HG03571 (cell line): ENCODE measurements at regions not wholly inside any gene's neighbourhood (a gene's known extent, or its start where the extent isn't known, plus 50 kb on each side); places are given as distances from the start of the nearest gene placed in this dataset.

Experiments used
- ATAC-seq: cut with Tn5 transposase; IDR thresholded peaks from one replicate; pipeline ENCODE4 v1.9.1; 2021; ENCODE audit not compliant: unreplicated experiment

- ATAC-seq: no peak
Measured at GRCh38 chr6:14706378-14706929, 539.4 kb upstream of the JARID2 start.

- ATAC-seq: no peak
Measured at GRCh38 chr6:14707276-14707675, 538.6 kb upstream of the JARID2 start.

DNA sequence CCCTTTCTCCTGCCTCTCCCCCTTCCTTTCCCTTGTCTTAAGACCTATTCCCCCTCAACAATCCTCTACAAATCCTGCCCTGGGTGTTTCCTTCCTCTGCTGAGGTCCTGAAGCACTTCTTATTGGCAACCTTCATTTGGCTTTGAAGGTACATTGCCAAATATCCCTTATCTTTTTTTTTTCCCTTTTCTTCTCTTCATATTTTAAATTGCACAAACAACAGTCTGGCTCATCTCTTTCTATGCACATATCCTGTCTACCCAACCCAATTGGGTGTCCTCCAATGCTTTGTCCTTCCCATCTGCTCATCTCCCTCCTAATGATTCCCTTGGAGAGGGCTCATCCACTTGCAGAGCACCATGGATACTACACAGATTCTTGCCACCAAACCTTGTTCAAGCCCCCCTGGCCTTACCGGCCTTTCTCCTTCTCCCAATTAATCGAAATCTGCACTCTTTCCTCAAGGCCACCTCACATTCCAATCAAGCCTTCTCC lies 537.9 kb upstream of the JARID2 start:
- no peak for ATAC-seq

DNA sequence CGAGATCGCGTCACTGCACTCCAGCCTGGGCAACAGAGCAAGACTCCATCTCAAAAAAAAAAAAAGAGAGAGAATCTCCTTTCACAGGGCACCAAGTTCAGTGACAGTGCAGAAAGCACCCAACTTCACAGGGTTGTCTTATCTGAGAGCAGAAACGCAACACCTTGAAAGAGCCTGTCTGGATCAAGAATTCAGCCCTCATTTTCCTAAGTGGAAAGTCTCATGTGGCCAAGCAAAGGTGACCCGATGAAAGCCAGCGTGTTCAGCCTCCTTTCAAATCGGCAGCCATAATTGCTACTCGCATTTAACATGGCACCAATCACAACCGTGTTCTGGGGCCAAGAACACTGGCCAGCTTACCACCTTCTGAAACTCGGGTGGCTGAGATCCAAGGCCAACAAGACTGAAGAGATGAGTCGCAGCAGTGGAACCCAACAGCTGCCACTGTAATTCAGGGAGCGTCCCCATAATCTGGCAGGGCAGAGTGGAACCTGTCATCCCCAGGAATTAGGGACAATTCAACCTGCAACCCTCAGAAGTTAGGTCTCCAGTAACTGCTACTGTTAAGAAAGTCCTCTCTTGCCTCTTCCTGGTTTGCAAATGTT lies 536.7 kb upstream of the JARID2 start:
- no peak for ATAC-seq

- ATAC-seq: no peak
Measured at GRCh38 chr6:14709900-14710299, 536.0 kb upstream of the JARID2 start.

GRCh38 chr6:14710421-14710820 lies 535.4 kb upstream of the JARID2 start:
- no peak for ATAC-seq

GRCh38 chr6:14711056-14711703 lies 534.7 kb upstream of the JARID2 start:
- ATAC-seq: peak; percentile 68

- ATAC-seq: no peak
Measured at GRCh38 chr6:14711704-14712379, 534.0 kb upstream of the JARID2 start.

DNA sequence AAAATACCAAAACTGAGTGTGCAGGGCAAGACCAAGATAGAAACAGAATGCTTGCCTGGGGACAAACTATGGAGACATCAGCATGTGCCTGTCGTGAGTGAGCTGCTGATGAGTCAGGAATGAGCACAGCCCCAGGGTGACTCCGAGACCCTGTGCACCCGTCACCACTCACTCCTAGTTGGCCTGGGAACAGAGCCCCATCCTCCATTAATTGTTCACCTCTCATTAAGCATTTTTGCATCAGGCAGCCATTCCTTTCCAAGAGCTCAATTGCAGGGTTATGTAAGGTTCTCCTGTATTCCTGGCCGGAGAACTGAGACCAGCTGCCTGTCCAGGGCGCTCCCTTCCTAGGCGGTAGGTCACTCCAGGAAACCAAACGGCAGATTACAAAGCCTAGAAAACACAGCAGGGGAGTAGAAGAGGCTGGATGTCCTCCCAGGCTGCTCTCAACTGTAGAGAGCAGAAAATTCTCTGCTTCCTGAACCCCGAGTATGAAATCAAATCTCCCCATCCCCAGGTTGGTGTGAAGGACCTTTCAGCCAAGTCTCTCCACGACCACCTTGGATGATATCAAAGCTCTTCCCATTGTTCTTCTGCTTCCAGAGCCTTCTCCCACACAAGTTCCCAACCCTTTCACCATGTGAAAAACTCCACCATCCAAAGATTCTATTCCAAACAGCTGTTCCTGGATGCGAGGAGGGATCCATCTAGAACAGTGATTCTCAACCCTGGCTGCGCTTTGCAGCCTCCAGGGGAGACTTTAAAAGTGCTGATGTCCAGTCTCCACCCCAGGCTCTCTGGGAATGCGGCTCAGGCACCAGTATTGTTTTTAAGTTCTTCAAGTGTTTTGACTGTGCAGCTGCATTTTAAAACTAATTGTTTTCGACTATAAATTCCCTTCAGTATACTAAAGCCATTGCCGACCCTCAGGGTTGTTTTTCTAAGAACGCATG lies 532.6 kb upstream of the JARID2 start:
- ATAC-seq: no peak

DNA sequence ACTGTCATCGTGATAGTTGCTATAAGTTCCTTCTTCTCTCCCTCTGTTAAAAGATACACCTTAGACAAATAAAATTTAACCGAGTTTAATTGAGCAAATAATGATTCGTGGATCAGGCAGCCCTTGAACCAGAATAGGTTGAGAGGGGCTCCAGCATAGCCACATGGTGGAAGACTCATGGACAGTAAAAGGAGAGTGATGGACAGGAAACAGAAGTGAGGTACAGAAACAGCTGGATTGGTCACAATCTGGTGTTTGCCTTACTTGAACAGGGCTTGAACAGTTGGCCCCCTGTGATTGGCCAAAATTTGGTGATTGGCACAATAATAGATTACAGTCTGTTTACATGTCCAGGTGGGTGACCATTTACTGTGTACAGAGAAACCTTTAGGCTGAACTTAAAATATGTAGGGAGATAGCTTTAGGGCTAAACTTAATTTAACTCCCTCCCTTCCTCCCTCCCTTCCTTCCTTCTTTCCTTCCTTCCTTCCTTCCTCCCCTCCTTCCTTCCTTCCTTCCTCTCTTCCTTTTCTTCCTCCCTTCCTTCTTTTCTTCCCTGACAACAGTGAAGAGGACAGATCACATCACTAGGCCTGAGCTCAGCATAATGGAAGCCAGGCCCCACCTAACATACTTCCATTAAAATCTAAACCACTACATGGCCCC lies 531.8 kb upstream of the JARID2 start:
- ATAC-seq: no peak

DNA sequence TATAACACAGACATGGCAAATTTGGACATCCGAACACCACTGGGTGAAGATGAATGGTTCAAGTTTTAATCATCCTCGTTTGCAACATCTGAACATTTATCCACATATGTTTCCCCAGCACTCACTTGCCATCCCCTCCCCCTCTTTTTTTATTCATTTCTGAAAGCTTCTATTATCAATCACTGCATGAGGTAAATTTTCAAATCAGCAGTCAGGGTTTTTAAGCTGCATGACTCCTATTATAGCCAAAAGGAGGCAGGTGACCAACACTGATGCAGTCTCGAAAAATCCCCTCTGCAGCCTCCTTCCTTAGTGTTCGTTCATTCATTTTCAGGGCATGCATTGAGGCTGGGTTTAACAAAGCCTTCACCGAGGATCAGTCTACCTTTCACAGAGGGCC lies 530.8 kb upstream of the JARID2 start:
- ATAC-seq: no peak

DNA sequence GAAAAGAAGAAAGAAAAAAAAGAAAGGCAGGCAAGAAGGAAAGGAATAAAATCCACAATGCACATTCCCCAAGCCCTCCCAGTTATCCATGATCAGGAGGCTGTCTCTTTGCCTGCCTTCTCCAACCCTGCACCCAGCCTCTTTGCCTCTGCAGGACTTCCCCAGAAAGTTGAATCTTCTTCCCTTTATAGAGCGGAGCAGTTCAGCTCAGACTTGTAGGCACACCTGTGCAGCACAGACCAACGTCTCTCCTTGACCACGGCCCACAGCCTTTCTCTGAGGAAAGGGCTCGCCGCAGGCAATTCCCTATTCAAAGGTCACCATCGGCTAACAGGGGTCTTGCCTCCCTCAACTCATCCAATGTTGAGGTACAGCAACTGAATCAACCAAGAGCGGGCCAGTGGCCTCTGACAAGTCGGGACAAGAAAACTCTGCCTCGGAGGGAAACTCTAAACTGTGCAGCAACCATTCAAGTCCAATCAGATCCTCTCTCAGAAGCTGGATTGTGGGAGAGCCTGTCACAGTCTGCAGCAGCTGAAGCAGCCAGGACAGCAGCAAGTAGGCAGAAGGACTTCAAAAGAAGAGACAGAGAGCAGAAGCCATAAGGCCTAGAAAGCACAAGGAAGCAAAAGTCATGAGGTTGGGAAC lies 529.2 kb upstream of the JARID2 start:
- no peak for ATAC-seq

GRCh38 chr6:14717307-14717706 lies 528.6 kb upstream of the JARID2 start:
- no peak for ATAC-seq

DNA sequence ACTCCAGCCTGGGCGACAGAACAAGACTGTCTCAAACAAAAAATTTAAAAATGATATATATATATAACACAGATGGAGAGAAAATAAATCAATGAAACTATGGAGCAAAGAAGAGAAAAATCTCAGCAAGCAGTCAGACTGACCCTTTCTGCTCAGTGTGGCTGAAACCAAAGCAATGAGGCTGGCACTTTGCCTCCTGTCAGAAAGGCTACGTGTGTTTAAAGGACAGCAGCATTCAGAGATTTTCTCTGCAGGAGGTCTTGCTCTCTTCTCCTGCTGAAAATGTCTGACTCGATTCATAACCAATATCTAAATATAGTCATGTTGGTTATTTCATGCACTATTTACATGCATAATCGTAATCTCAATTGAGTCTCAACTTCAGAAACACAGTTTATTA lies 527.0 kb upstream of the JARID2 start:
- ATAC-seq: no peak

DNA sequence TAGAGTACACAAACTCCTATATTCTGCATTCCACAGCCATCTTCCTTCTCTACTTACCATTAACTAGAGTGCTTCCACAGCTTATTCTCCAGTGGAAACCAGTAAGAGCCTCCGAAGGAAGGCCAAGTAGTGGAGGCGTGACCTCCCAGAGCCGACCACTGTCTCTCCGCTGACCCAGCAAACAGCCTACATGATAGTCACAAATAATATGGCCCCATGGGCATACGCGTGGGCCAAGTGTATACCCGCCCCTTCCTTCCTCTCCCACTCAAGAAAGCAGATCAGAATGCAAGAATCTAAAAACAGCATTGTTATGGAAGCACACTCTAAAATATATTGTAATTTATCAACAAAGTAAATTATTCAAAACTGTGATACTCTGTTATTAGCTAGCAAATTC lies 526.6 kb upstream of the JARID2 start:
- ATAC-seq: no peak

DNA sequence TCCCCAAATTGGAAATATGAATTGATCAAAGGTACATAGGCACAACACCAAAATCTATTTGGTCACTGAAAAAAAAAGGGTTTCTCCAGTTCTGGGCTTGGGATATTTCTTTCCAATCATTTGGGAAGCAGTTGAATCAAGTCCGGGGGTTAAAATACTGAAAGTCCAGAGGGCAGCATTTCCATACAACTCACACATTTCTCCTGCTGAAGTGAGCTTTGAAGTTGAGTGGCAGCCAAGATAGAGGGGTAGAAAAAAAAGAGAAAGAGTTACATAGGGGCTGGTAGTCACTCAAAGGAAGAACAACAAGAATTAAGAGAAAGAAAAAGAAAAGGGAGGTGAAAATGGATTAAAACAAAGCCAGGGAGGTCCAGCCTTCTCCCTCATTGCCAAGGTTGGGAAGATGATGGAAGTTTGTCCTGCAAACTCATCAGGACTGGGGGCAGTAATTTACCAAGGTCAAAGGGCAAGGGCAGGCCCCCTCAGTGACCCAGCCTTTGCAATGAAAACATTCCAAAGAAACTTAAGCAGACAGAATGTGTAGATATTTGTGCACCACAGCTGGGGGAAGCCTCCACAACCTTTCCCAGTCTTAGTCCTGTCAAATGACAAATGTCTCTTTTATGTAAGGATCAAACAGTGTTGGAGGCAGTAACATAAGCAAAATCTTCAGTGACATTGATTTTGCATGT lies 525.3 kb upstream of the JARID2 start:
- ATAC-seq: no peak

DNA sequence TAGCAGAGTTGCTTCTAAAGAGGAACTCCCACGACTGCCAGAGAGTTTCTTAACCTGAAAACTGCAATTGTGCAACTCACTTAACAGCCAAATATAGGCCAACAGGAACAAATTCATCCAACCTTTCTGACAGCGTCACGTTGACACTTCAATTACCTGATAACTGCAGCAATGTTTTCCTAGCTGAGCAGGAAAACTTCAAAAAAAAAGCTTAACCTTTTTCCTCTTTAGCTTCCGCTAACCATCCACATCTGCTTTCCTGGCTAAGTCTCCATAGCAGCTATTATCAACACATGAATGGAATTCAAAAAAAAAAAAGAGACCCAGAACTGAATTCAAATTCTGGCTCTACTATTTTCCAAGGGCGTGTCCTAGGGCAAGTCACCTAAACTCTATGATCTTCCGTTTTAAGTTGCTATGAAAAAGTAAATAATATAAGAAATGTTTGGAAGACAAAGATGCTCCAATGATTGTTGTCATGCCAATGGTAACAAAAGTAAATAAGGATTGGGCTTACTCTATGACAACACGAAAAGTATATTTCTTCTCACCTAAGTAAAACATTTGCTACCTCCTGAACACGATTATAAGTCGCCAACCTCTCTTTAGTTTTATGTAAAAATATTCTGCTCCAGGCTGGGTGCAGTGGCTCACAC lies 524.6 kb upstream of the JARID2 start:
- ATAC-seq: no peak

DNA sequence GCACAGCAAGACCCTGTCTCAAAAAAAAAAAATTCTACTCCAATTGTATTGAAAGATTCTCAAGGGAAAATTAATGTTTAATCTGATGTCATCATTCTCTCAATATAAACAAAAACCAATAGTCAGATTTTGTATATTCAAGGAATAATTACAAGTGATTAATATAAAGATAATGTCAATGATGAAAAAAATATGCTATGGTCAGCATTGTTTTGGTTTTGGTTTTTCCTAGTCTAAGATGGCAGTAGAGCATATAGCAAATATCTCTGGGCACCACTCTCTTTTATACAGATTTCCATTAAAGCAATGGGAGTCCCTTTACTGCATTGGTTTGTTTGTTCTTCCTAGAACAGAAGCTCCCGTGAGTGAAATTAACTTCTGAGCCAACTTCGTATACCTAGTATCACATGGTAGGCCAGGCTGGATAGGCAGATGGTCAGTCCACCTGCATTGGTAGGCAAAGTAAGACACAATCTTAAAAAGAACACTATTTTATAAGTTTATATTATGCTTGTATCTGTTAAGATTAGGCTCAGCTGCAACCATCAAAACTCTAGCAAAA lies 523.8 kb upstream of the JARID2 start:
- ATAC-seq: no peak
